Testis (tissue), 2 donors: ENCODE measurements at regions not wholly inside any gene's neighbourhood (a gene's known extent, or its start where the extent isn't known, plus 50 kb on each side); places are given as distances from the start of the nearest gene placed in this dataset.
"Not testable (repeated sequence)": the region's sequence is repeated elsewhere in the genome, so short reads cannot be mapped to it uniquely, and the experiment has no call there.

Source experiments
- DNase-seq: peaks from one replicate; pipeline ENCODE4 v3.0.0-alpha.2; 2019
- H3K27ac ChIP-seq, 2 donors: fragments of 200-600 bp; sonication (generic); one replicate each; pipeline ENCODE4 v1.5.1; 2019
- H3K27me3 ChIP-seq: fragments of 200-600 bp; sonication (generic); one replicate; pipeline ENCODE4 v1.5.1; 2019
- H3K36me3 ChIP-seq: fragments of 200-600 bp; sonication (generic); one replicate; pipeline ENCODE4 v1.5.1; 2017; ENCODE audit warnings: low read depth; ENCODE audit errors: missing control alignments
- H3K4me1 ChIP-seq: fragments of 200-600 bp; sonication (generic); one replicate; pipeline ENCODE4 v1.5.1; 2019
- H3K4me3 ChIP-seq, 2 donors: fragments of 200-600 bp; sonication (generic); one replicate each; pipeline ENCODE4 v1.5.1; 2017 to 2019
- H3K9me3 ChIP-seq: fragments of 200-600 bp; sonication (generic); one replicate; pipeline ENCODE4 v1.5.1; 2017
- POLR2A ChIP-seq: fragments of 450-650 bp; IDR thresholded peaks from one replicate; pipeline ENCODE4 v1.6.1; 2017; ENCODE audit warnings: antibody characterized with exemption, mild to moderate bottlenecking, moderate library complexity
- WGBS, 2 donors: methylation state at CpG; one replicate each; pipeline ENCODE4 v1.1.5; 2018; 5-methylcytosine and 5-hydroxymethylcytosine counted together
- intact Hi-C: fragments of 100-400 bp; cut with DNase I; formaldehyde crosslinking; loops from one replicate; pipeline ENCODE4 v1.15.1; 2023; ENCODE audit warnings: low total_unique reads
- TF ChIP-seq, protein P1 (sequence below), 3 experiments: fragments of 450-650 bp in 2 of 3; fragments of 200-600 bp in 1 of 3; sonication (generic) in 1 of 3; IDR thresholded peaks; one replicate each; pipeline ENCODE4 v1.5.1; 2016 to 2019; ENCODE audit warnings: antibody characterized with exemption in 3 of 3, mild to moderate bottlenecking in 2 of 3, moderate library complexity in 1 of 3

DNA sequence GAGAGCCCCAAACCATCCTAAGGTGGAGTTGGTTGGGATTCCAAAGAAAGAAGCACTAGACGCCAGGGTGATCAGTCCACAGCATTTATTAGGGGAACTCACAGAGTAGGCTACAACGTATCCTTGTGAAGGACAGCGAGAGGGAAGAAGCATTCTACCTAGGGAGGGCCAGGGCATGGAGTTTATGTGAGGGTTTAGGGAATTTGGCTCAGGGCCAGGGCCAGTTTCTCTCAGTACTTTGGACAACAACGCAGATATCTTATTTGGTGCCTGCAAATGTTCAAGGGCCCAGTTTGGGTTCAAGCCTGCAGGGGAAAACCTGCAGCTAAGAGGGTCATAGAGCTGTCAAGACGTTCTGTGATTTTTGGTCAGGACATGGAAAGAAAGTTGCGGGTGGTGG, 73.9 kb upstream of the GJB6 start:
- no peak for DNase-seq
- 78 to 82% methylated on average over 5 to 6 of the region's 6 CpGs for WGBS, 2 donors
- intact Hi-C loops, result no loop called here

DNA sequence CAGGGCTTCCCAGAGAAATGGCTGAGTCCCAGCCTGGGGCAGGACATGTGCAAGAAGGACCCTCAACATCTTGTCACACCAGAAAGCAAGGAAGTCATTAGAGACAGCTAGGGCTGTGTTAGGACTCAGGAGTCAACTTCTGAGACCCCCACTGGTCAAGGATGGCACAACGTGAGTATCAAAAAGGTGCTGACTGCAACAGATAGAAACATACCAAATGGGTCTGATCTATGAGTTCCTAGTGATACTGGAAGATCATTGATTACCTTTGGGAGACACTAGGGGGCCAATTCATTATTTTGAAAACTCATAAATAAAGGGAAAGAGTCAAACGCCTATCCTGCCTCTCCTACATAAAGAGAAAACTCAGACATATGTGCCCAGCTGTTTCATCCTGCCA, 73.5 kb upstream of the GJB6 start:
- Histone ChIP-seq H3K36me3 (no peaks in the 10 kb centered on the region), H3K4me1 (no peaks in the 10 kb centered on the region), H3K4me3 (no peak overlapping the region), H3K27ac (no peak overlapping the region), H3K27me3 (no peaks in the 10 kb centered on the region), H3K9me3 (no peaks in the 10 kb centered on the region)
- TF ChIP-seq, protein P1, sequence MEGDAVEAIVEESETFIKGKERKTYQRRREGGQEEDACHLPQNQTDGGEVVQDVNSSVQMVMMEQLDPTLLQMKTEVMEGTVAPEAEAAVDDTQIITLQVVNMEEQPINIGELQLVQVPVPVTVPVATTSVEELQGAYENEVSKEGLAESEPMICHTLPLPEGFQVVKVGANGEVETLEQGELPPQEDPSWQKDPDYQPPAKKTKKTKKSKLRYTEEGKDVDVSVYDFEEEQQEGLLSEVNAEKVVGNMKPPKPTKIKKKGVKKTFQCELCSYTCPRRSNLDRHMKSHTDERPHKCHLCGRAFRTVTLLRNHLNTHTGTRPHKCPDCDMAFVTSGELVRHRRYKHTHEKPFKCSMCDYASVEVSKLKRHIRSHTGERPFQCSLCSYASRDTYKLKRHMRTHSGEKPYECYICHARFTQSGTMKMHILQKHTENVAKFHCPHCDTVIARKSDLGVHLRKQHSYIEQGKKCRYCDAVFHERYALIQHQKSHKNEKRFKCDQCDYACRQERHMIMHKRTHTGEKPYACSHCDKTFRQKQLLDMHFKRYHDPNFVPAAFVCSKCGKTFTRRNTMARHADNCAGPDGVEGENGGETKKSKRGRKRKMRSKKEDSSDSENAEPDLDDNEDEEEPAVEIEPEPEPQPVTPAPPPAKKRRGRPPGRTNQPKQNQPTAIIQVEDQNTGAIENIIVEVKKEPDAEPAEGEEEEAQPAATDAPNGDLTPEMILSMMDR (IDR thresholded peaks at IDR 0.05), result no peak
- no peak for TF ChIP-seq POLR2A
- WGBS, 2 donors, result 52 to 80% methylated on average over 1 to 2 of the region's 2 CpGs
- DNase-seq, result no peak
- intact Hi-C loops, result no loop called here

More for the DNA sequence above, 73.9 kb upstream of the GJB6 start:
- Histone ChIP-seq H3K27me3 (no peaks in the 10 kb centered on the region), H3K4me1 (no peaks in the 10 kb centered on the region), H3K36me3 (no peaks in the 10 kb centered on the region), H3K9me3 (no peaks in the 10 kb centered on the region), H3K4me3 (no peak overlapping the region), H3K27ac (no peak overlapping the region)
- TF ChIP-seq, protein P1 (IDR thresholded peaks at IDR 0.05), result no peak
- TF ChIP-seq POLR2A, result no peak

DNA sequence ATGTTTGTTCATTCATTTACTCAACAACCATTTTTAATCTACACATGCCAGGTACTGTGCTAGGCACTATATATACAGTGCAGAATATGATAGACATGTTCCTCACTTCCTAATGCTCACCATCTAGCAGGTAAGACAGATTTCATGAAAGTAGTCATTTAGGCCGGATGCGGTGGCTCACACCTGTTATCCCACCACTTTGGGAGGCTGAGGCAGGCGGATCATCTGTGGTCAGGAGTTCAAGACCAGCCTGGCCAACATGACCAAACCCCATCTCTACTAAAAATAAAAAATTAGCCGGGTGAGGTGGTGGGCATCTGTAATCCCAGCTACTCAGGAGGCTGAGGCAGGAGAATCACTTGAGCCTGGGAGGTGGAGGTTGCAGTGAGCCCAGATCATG, 71.9 kb upstream of the GJB6 start:
- intact Hi-C loops, H3K4me3 ChIP-seq, H3K36me3 ChIP-seq, H3K9me3 ChIP-seq, DNase-seq, H3K4me1 ChIP-seq, H3K27me3 ChIP-seq, H3K27ac ChIP-seq: not testable (repeated sequence)
- 89 to 98% methylated on average over 4 of the region's 4 CpGs for WGBS, 2 donors

DNA sequence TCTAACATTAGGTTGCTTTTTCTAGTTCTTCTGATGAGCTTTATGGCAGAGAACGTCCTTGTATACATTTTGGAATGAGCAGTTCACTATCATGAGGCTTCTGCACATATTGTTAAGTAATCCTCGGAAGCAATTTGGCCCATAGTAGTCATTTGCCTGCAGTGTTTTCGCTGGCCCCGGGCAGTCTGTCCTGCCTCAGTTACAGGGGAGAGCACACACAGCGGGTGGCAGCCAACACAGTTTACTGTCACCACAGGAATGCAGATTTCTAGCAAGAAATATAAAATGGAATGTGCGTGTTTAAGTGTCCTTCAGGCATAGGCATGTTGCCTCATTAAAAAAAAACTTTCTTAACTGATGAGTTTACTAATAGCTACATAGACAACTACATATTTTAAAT, 71.5 kb upstream of the GJB6 start:
- no peaks in the 10 kb centered on the region for H3K9me3 ChIP-seq
- H3K27ac ChIP-seq, result no peak overlapping the region
- DNase-seq, result no peak
- TF ChIP-seq, protein P1 (IDR thresholded peaks at IDR 0.05), result no peak
- TF ChIP-seq POLR2A, result no peak
- 85 to 87% methylated on average over 6 of the region's 6 CpGs for WGBS, 2 donors
- intact Hi-C loops, result no loop called here
- no peaks in the 10 kb centered on the region for H3K27me3 ChIP-seq
- H3K4me3 ChIP-seq, result no peak overlapping the region
- no peaks in the 10 kb centered on the region for H3K36me3 ChIP-seq
- no peaks in the 10 kb centered on the region for H3K4me1 ChIP-seq

DNA sequence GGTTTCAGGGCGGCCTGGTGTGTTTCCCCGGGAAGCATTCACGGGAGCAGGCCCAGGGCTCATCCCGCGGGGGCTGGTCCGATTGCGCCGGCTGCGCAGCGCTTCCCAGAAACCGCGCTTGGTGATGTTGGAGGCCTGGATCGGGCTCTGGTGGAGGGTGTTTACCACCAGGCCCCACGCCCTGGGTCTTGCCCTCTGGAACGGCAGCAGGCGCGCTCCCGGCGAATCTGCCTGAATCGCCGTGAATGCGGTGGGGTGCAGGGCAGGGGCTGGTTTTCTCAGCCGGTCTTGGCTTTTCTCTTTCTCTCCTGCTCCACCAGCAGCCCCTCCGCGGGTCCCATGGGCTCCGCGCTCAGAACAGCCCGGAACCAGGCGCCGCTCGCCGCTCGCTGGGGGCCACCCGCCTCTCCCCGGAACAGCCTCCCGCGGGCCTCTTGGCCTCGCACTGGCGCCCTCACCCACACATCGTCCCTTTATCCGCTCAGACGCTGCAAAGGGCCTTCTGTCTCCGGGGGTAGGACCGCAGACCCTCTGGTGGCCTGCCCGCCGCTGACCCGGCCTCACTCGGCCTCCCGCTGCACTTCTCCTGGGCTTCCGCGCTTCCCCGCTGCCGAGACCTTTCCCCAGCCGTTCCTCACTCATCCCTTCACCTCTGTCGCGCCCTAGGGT, 69.4 kb upstream of the GJB6 start:
- Histone ChIP-seq H3K36me3 (no peaks in the 10 kb centered on the region), H3K27me3 (no peaks in the 10 kb centered on the region), H3K4me3 (peak overlapping the region; percentile 33 to 41), H3K9me3 (no peaks in the 10 kb centered on the region), H3K4me1 (no peaks in the 10 kb centered on the region), H3K27ac (no peak overlapping the region)
- intact Hi-C loops, result no loop called here
- DNase-seq, result peak; percentile 60
- TF ChIP-seq POLR2A, result no peak
- TF ChIP-seq, protein P1 (IDR thresholded peaks at IDR 0.05), result no peak
- 17 to 25% methylated on average over 30 to 56 of the region's 56 CpGs for WGBS, 2 donors
